GM23338 (cell line): ENCODE measurements at regions not wholly inside any gene's neighbourhood (a gene's known extent, or its start where the extent isn't known, plus 50 kb on each side); places are given as distances from the start of the nearest gene placed in this dataset.

Source experiments
- EZH2 ChIP-seq: fragments of 200-600 bp; sonication (generic); IDR thresholded peaks from one replicate; pipeline ENCODE4 v1.8.0; 2017; ENCODE audit warnings: antibody characterized with exemption, mild to moderate bottlenecking, low read depth; ENCODE audit not compliant: unreplicated experiment
- TF ChIP-seq, protein P1 (sequence below): IDR thresholded peaks from one replicate; pipeline ENCODE4 v1.6.1; 2018; ENCODE audit warnings: antibody characterized with exemption; ENCODE audit not compliant: unreplicated experiment

DNA sequence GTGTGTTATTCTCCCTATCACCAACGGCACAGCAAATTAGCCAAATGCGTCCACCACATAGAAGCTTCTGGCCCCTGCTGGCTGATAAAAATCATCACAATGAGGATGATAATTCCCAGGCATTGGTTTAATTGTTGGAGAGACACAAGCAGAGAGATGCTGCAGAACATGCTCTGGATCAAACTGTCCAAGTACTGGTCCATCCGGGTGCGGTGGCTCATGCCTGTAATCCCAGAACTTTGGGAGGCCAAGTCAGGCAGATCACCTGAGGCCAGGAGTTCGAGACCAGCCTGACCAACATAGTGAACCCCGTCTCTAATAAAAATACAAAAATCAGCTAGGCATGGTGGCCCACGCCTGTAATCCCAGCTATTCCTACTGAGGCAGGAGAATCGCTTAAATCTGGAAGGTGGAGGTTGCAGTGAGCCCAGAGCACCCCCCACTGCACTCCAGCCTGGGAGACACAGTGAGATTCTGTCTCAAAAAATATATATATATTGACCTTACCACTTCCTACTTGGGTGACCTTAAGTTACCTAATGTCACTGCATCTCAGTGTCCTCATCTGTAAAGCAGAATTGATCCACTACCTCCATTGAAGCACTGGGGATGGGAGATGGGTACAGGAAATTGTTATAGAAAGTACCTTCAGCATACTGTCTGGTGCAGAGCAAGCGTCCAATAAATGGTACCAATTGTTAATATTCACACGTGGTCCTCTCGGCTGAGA is 83.7 kb upstream of the EGLN3 start:
- TF ChIP-seq EZH2, result no peak
- TF ChIP-seq, protein P1, sequence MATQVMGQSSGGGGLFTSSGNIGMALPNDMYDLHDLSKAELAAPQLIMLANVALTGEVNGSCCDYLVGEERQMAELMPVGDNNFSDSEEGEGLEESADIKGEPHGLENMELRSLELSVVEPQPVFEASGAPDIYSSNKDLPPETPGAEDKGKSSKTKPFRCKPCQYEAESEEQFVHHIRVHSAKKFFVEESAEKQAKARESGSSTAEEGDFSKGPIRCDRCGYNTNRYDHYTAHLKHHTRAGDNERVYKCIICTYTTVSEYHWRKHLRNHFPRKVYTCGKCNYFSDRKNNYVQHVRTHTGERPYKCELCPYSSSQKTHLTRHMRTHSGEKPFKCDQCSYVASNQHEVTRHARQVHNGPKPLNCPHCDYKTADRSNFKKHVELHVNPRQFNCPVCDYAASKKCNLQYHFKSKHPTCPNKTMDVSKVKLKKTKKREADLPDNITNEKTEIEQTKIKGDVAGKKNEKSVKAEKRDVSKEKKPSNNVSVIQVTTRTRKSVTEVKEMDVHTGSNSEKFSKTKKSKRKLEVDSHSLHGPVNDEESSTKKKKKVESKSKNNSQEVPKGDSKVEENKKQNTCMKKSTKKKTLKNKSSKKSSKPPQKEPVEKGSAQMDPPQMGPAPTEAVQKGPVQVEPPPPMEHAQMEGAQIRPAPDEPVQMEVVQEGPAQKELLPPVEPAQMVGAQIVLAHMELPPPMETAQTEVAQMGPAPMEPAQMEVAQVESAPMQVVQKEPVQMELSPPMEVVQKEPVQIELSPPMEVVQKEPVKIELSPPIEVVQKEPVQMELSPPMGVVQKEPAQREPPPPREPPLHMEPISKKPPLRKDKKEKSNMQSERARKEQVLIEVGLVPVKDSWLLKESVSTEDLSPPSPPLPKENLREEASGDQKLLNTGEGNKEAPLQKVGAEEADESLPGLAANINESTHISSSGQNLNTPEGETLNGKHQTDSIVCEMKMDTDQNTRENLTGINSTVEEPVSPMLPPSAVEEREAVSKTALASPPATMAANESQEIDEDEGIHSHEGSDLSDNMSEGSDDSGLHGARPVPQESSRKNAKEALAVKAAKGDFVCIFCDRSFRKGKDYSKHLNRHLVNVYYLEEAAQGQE, result no peak
